Fibroblast of lung (primary cell): ENCODE measurements at regions not wholly inside any gene's neighbourhood (a gene's known extent, or its start where the extent isn't known, plus 50 kb on each side); places are given as distances from the start of the nearest gene placed in this dataset.

Source experiments
- CTCF ChIP-seq, 2 donors: IDR thresholded peaks in 1 of 2; conservative IDR thresholded peaks in 1 of 2; 1 replicate in 1 of 2; 2 replicates in 1 of 2; pipeline ENCODE4 v1.5.1; 2011 to 2012; ENCODE audit warnings: low read length in 2 of 2, control low read depth in 1 of 2, inconsistent platforms in 1 of 2, low read depth in 1 of 2, mild to moderate bottlenecking in 1 of 2
- EZH2 ChIP-seq: IDR thresholded peaks from 2 replicates; pipeline ENCODE4 v1.5.1; 2012; ENCODE audit warnings: low read length, control low read depth, mild to moderate bottlenecking; ENCODE audit errors: missing control alignments

- no peak for TF ChIP-seq CTCF (conservative IDR thresholded peaks at IDR 0.05 in 1 of 2, IDR thresholded peaks at IDR 0.05 in 1 of 2; ENCODE audit: low read depth in 1 of 2, low read length in 2 of 2)
- no peak for TF ChIP-seq EZH2
Observed at GRCh38 chr3:63762180-63762579, 56.9 kb upstream of the C3orf49 start.
